ENCODE measurements at regions not wholly inside any gene's neighbourhood (a gene's known extent, or its start where the extent isn't known, plus 50 kb on each side); places are given as distances from the start of the nearest gene placed in this dataset.

DNA sequence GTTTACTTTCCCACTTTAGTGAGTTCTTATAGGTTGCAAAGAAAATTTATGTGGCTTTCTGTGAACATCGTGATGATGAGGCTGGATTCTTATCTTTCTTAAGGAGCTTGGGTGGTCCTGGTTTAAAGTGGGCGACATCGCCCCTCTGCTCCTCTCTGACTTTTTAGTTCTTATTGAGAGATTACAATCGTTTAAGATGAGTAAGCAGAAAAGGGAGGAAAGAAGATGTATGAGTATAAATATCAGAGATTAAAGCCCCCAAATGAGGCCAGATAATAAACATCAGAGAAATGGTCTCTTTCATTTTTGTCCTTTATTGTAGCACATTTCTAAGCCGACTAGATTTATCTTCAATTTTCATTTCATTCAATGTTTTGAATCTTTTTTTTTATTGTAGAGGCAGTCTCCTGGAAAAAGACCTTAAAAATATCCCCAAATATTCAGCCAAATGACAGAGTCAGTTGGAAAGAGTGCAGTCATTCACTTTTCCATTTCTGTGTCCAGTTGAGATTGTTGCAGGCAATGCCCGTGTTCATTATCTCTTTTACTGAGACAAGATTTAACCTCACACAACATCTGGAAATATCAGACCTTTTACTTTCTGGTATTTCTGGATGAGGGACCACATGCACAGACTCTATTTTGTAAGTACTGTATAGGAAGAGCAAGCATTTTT lies 62.0 kb upstream of the PDE7B start:
- ATAC-seq (replicated peaks) (no peak), DNase-seq (no peak)
- Mint-ChIP-seq H3K36me3 (no peaks in the 10 kb centered on the region), H3K27me3 (no peaks in the 10 kb centered on the region), H3K9me3 (no peaks in the 10 kb centered on the region), H3K4me3 (no peak overlapping the region), H3K27ac (no peak overlapping the region), H3K4me1 (no peaks in the 10 kb centered on the region)

DNA sequence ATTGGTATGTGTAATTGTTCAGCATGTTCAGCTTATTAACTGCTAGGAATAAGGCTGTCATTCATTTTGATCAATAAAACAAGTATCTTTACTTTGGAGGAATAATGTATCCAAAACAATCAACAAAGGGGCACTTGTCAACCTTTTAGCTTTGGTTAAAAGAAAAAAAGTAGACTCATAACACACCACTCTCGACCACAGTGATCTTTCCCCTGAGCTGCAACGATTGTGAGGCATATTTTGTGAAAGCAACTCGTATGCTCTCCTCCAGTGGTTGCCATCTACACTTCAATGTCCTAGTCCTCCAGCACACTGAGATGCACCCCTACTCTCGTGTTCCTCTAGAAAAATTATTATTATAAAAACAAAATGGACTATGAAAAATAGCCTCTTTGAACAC lies 60.1 kb upstream of the PDE7B start:
- no peaks in the 10 kb centered on the region for H3K27me3 Mint-ChIP-seq
- no peaks in the 10 kb centered on the region for H3K4me1 Mint-ChIP-seq
- no peaks in the 10 kb centered on the region for H3K9me3 Mint-ChIP-seq
- no peak for ATAC-seq (replicated peaks)
- no peaks in the 10 kb centered on the region for H3K36me3 Mint-ChIP-seq
- DNase-seq = no peak
- H3K27ac Mint-ChIP-seq = no peak overlapping the region
- no peak overlapping the region for H3K4me3 Mint-ChIP-seq

- Mint-ChIP-seq H3K27me3 (no peaks in the 10 kb centered on the region), H3K27ac (no peak overlapping the region), H3K36me3 (no peaks in the 10 kb centered on the region), H3K9me3 (no peaks in the 10 kb centered on the region), H3K4me3 (no peak overlapping the region), H3K4me1 (peaks cover 3 to 13% of the 10 kb centered on the region in 2 donors)
- ATAC-seq (replicated peaks) (no peak), DNase-seq (no peak)
These were observed 54.7 kb upstream of the PDE7B start for GRCh38 chr6:135796643-135797305.

DNA sequence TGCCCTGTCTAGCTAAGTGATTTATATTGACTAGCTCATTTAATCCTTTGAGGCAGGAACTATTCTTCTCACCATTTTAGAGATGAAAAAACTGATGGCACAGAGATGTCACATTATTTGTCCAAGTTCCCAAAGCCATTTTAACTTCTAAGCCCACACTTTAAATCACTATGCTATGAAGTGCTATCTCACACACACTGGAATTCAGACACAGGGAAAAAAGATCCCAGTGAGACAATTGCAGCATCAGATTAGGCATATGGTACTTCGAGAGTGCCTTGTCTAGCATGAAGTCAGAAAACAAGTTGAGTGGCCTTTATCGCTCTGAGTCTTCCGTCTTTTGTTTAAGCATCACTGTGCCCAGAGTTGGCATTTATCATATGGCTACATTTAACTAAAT lies 54.1 kb upstream of the PDE7B start:
- no peaks in the 10 kb centered on the region for H3K36me3 Mint-ChIP-seq
- H3K27me3 Mint-ChIP-seq = no peaks in the 10 kb centered on the region
- H3K4me1 Mint-ChIP-seq = peaks cover 3 to 13% of the 10 kb centered on the region in 2 donors
- no peak for ATAC-seq (replicated peaks)
- H3K9me3 Mint-ChIP-seq = no peaks in the 10 kb centered on the region
- no peak overlapping the region for H3K4me3 Mint-ChIP-seq
- no peak for DNase-seq
- H3K27ac Mint-ChIP-seq = no peak overlapping the region

DNA sequence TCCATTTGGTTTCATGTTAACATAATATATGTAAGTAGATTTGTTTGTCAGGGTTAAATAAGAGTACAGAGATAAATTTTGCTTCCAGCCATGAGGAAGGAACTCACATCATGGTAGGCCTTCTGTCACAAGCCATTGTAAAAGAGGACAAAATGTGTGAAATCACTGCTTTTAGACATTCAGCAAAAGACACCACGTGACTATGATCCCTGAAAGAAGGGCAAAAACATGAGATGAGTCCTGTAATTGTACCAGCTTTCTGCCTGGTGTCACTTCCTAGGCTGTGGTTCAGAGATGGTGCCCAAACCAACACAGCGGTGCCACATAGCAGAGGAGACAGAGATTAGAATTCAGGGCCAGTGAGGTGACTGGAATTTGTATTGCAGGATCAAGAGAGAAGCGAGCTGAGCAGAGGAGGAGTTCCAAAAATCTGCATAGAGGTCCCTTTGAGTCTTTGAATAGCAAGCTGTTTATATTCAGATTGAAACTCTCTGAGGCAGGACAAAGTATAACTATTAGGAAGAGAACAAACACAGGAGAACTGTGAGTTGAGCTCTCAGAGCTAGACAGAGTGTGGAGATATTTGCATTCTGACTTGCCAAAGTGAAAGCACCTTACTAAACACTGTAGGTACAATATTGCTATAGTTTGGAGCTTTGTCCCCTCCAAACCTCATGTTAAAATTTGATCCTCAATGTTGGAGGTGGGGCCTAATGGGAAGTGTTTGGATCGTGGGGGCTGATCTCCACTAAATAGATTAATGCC lies 52.6 kb upstream of the PDE7B start:
- Mint-ChIP-seq H3K27ac (peak overlapping the region; percentile 2), H3K36me3 (no peaks in the 10 kb centered on the region), H3K27me3 (no peaks in the 10 kb centered on the region), H3K4me3 (no peak overlapping the region), H3K9me3 (no peaks in the 10 kb centered on the region), H3K4me1 (peaks cover 3 to 13% of the 10 kb centered on the region in 2 donors)
- no peak for DNase-seq
- ATAC-seq (replicated peaks) = peak; percentile 29 to 42
